GM12874 (cell line): ENCODE measurements at regions not wholly inside any gene's neighbourhood (a gene's known extent, or its start where the extent isn't known, plus 50 kb on each side); places are given as distances from the start of the nearest gene placed in this dataset.

Source experiments
- CTCF ChIP-seq: IDR thresholded peaks from 2 replicates; pipeline ENCODE4 v1.5.1; 2011; ENCODE audit warnings: low read depth, mild to moderate bottlenecking, control low read depth, low read length, moderate library complexity; ENCODE audit not compliant: insufficient read depth

- TF ChIP-seq CTCF, result no peak
Observed at GRCh38 chr12:24057920-24058476, 108.5 kb upstream of the SOX5 start.

DNA sequence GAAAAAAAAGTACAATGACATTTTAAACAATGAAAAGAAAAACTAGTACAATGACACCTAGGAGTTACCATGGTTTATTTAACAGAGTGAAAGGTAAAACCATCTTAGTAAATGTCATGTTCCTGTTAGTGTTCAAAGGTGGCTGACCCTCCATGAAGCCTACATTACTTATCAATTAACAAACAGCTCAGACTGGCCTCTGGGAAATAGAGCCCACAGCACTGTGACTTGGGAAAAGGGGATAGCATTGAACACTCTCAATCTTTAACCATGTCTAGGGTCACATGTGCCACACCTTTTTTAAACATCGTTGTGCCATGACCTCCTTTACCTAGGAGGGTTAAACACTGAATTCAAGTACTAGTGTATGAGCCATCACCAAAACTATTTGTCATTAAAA lies 106.3 kb upstream of the SOX5 start:
- no peak for TF ChIP-seq CTCF

DNA sequence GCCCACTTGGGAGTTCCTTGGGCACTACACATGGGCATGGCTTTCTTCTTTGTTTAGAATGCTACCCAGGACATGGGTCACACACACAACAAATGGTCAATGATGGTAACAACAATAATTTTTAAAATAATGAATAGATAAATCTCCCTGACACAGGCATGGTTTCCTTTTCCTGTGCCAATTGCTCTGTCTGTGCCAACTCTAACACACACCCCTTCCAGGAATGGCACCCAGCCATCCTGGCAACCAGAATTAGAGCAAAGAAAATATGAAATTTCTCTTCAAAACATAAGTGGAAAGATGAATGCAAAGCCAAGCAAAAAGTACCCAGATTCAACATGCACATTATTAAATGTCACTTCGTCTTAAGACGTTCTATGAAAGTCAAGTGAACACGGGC lies 104.9 kb upstream of the SOX5 start:
- TF ChIP-seq CTCF, result no peak

DNA sequence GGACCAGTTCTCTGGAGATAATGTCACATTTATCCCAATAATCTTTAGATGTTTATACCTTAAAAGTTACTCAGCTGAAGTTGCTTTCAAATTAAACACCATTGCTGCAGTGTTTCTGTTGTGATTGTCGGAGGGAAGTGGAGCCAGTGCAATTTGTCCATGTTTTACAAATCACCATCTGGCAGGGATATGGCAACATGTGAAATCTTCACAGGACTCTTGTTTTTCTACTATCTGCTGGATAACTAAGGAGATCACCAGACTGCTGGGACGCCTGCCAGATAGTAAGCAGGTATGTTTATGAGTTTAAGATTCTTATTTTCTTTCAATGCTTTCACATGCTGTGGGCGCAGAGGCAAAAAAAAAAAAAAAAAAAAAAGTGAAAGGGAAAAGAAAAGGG lies 100.3 kb upstream of the SOX5 start:
- TF ChIP-seq CTCF, result no peak

DNA sequence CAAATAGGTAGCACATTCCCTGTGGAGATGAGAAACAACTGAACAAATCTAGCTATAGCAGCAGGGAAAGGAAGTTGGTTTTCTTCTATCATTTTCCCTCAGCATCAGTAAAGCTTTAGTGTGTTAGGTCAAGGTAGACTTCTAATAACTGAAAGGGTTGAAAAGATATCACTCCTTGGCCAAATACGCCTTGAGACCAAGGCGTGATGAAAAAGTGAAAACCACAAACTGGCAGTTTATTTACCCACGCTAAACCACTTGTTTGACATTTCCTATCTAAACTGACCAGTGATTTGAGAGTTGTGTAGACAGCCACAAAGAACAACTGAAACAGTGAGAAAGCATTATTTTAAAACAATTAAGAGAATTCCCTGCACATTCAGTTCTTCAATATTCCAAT lies 99.6 kb upstream of the SOX5 start:
- TF ChIP-seq CTCF, result no peak

GRCh38 chr12:24048446-24048845 lies 99.0 kb upstream of the SOX5 start:
- no peak for TF ChIP-seq CTCF

- no peak for TF ChIP-seq CTCF
Observed at GRCh38 chr12:24047326-24047725, 97.9 kb upstream of the SOX5 start.

- TF ChIP-seq CTCF, result no peak
Observed at GRCh38 chr12:24045816-24046257, 96.4 kb upstream of the SOX5 start.
